Left lung (tissue), 4 donors: ENCODE measurements at regions not wholly inside any gene's neighbourhood (a gene's known extent, or its start where the extent isn't known, plus 50 kb on each side); places are given as distances from the start of the nearest gene placed in this dataset.

ENCODE experiments used
- ATAC-seq: fragments of 200-7000 bp; cut with Tn5 transposase; one replicate; pipeline ENCODE4 v1.9.1; 2020; ENCODE audit warnings: moderate library complexity
- DNase-seq, 4 donors: peaks; one replicate each; pipeline ENCODE4 v3.0.0-alpha.2; 2013 to 2020
- H3K27ac ChIP-seq, 2 donors: fragments of 200-600 bp; sonication (generic) in 1 of 2; one replicate each; pipeline versions ENCODE4 v1.5.0 to v1.8.0; 2020 to 2021
- H3K27me3 ChIP-seq, 2 donors: fragments of 200-600 bp; sonication (generic) in 1 of 2; one replicate each; pipeline versions ENCODE4 v1.5.0 to v1.8.0; 2020 to 2021
- H3K36me3 ChIP-seq, 2 donors: fragments of 200-600 bp; sonication (generic) in 1 of 2; one replicate each; pipeline versions ENCODE4 v1.5.0 to v1.8.0; 2020 to 2021
- H3K4me1 ChIP-seq, 2 donors: fragments of 200-600 bp; one replicate each; pipeline ENCODE4 v1.8.0; 2021
- H3K4me3 ChIP-seq, 2 donors: fragments of 200-600 bp; sonication (generic) in 1 of 2; one replicate each; pipeline versions ENCODE4 v1.5.0 to v1.8.0; 2020 to 2021; ENCODE audit warnings: mild to moderate bottlenecking in 1 of 2
- H3K9me3 ChIP-seq, 2 donors: fragments of 200-600 bp; sonication (generic) in 1 of 2; one replicate each; pipeline versions ENCODE4 v1.5.0 to v1.8.0; 2020 to 2021
- CTCF ChIP-seq, 2 donors: fragments of 200-600 bp; sonication (generic) in 1 of 2; IDR thresholded peaks; one replicate each; pipeline versions ENCODE4 v1.5.0 to v1.8.0; 2021; ENCODE audit warnings: antibody characterized with exemption in 2 of 2
- intact Hi-C, 2 donors: fragments of 100-400 bp; cut with DNase I; formaldehyde crosslinking; loops; one replicate each; pipeline versions ENCODE4 v1.11.2 to v1.14.2; 2022
- donor health status: DM: no; HTN: yes; CAD: no.
- donor health status: DM: no; HTN: no; CAD: no.

- ATAC-seq (no peak), DNase-seq (peak in 1 of 4 donors; percentile 10)
- H3K27ac ChIP-seq, result no peak overlapping the region
- H3K9me3 ChIP-seq, result no peaks in the 10 kb centered on the region
- no peaks in the 10 kb centered on the region for H3K36me3 ChIP-seq
- no peaks in the 10 kb centered on the region for H3K27me3 ChIP-seq
- intact Hi-C loops, result no loop called here
- no peak for TF ChIP-seq CTCF (IDR thresholded peaks at IDR 0.05)
- H3K4me1 ChIP-seq, result no peaks in the 10 kb centered on the region
- no peak overlapping the region for H3K4me3 ChIP-seq
These were observed 230.5 kb upstream of the SETBP1 start for GRCh38 chr18:44450226-44450625.

- Histone ChIP-seq H3K4me3 (no peak overlapping the region), H3K27me3 (no peaks in the 10 kb centered on the region), H3K4me1 (no peaks in the 10 kb centered on the region), H3K27ac (no peak overlapping the region), H3K36me3 (no peaks in the 10 kb centered on the region), H3K9me3 (no peaks in the 10 kb centered on the region)
- no peak for TF ChIP-seq CTCF (IDR thresholded peaks at IDR 0.05)
- intact Hi-C loops, result no loop called here
- DNase-seq (no peak), ATAC-seq (no peak)
These were observed 228.3 kb upstream of the SETBP1 start for GRCh38 chr18:44452346-44452745.

- ATAC-seq, result no peak
- H3K36me3 ChIP-seq, result no peaks in the 10 kb centered on the region
- H3K9me3 ChIP-seq, result no peaks in the 10 kb centered on the region
- no peak for DNase-seq
- H3K27ac ChIP-seq, result no peak overlapping the region
- no peak overlapping the region for H3K4me3 ChIP-seq
- H3K4me1 ChIP-seq, result no peaks in the 10 kb centered on the region
- no peak for TF ChIP-seq CTCF (IDR thresholded peaks at IDR 0.05)
- no peaks in the 10 kb centered on the region for H3K27me3 ChIP-seq
- intact Hi-C loops, result no loop called here
These were observed 227.2 kb upstream of the SETBP1 start for GRCh38 chr18:44453505-44453904.

- H3K4me3 ChIP-seq, result no peak overlapping the region
- DNase-seq (no peak), ATAC-seq (peak; percentile 33)
- H3K4me1 ChIP-seq, result no peaks in the 10 kb centered on the region
- no peaks in the 10 kb centered on the region for H3K36me3 ChIP-seq
- H3K27me3 ChIP-seq, result no peaks in the 10 kb centered on the region
- intact Hi-C loops, result no loop called here
- no peaks in the 10 kb centered on the region for H3K9me3 ChIP-seq
- no peak for TF ChIP-seq CTCF (IDR thresholded peaks at IDR 0.05)
- H3K27ac ChIP-seq, result no peak overlapping the region
These were observed 221.9 kb upstream of the SETBP1 start for GRCh38 chr18:44458777-44459176.

- no peaks in the 10 kb centered on the region for H3K9me3 ChIP-seq
- ATAC-seq, result peak; percentile 52
- no peak overlapping the region for H3K27ac ChIP-seq
- no peak overlapping the region for H3K4me3 ChIP-seq
- intact Hi-C loops, result no loop called here
- H3K27me3 ChIP-seq, result no peaks in the 10 kb centered on the region
- H3K36me3 ChIP-seq, result no peaks in the 10 kb centered on the region
- TF ChIP-seq CTCF (IDR thresholded peaks at IDR 0.05), result no peak
- DNase-seq, result peak in 2 of 4 donors; percentile 48 to 53
- H3K4me1 ChIP-seq, result no peaks in the 10 kb centered on the region
These were observed 216.1 kb upstream of the SETBP1 start for GRCh38 chr18:44464398-44465180.
